ENCODE measurements at regions not wholly inside any gene's neighbourhood (a gene's known extent, or its start where the extent isn't known, plus 50 kb on each side); places are given as distances from the start of the nearest gene placed in this dataset.

DNA sequence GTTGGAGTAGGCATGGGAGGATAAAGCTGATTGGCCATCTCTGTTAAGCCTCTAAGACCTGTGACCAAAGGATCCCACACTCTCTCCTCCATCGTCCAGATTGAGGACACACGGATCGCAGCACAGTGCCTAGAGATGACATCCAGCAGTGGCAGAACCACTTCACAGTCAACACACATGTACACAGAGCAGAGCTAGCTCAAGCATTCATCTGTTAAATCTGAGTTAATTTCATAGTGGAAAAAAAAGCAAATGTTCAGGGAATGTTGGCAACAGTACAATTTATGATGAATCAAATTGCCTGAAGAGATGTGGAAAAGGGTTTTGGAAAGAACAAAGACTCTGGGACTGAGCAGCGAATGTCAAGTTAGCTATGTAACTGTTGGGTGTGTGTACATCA, 108.1 kb upstream of the PLAAT1 start:
- TF ChIP-seq YY1 (IDR thresholded peaks at IDR 0.05; ENCODE audit: insufficient read depth, insufficient read length) = no peak
- no peak for TF ChIP-seq SUZ12 (IDR thresholded peaks at IDR 0.05; ENCODE audit: extremely low read depth, insufficient read depth, insufficient read length)
- TF ChIP-seq ZNF274 (IDR thresholded peaks at IDR 0.05; ENCODE audit: low read depth, low read length) = no peak

Data from NT2/D1 (cell line).